ENCODE measurements at regions not wholly inside any gene's neighbourhood (a gene's known extent, or its start where the extent isn't known, plus 50 kb on each side); places are given as distances from the start of the nearest gene placed in this dataset.

- in situ Hi-C loops (cut with MboI; ENCODE audit: low pct_unique_long_range_greater_than_20kb, low sequenced_read_pairs, unreplicated experiment) = no loop called here
- TF ChIP-seq CTCF (IDR thresholded peaks at IDR 0.05; ENCODE audit: extremely low read depth, insufficient read depth, missing control alignments) = no peak
- no peak for DNase-seq (ENCODE audit: low spot score)
Measured at GRCh38 chr4:144356941-144357381, 216.4 kb upstream of the GYPA start.

- TF ChIP-seq CTCF (IDR thresholded peaks at IDR 0.05; ENCODE audit: extremely low read depth, insufficient read depth, missing control alignments) = no peak
- in situ Hi-C loops (cut with MboI; ENCODE audit: low pct_unique_long_range_greater_than_20kb, low sequenced_read_pairs, unreplicated experiment) = no loop called here
- DNase-seq (ENCODE audit: low spot score) = no peak
Measured at GRCh38 chr4:144357975-144358374, 217.5 kb upstream of the GYPA start.

GRCh38 chr4:144360146-144360793 lies 219.8 kb upstream of the GYPA start:
- DNase-seq (ENCODE audit: low spot score) = no peak
- in situ Hi-C loops (cut with MboI; ENCODE audit: low pct_unique_long_range_greater_than_20kb, low sequenced_read_pairs, unreplicated experiment) = no loop called here
- TF ChIP-seq CTCF (IDR thresholded peaks at IDR 0.05; ENCODE audit: extremely low read depth, insufficient read depth, missing control alignments) = no peak

- DNase-seq (ENCODE audit: low spot score) = no peak
- no peak for TF ChIP-seq CTCF (IDR thresholded peaks at IDR 0.05; ENCODE audit: extremely low read depth, insufficient read depth, missing control alignments)
- in situ Hi-C loops (cut with MboI; ENCODE audit: low pct_unique_long_range_greater_than_20kb, low sequenced_read_pairs, unreplicated experiment) = no loop called here
Measured at GRCh38 chr4:144362366-144362765, 221.8 kb upstream of the GYPA start.

- TF ChIP-seq CTCF (IDR thresholded peaks at IDR 0.05; ENCODE audit: extremely low read depth, insufficient read depth, missing control alignments) = no peak
- in situ Hi-C loops (cut with MboI; ENCODE audit: low pct_unique_long_range_greater_than_20kb, low sequenced_read_pairs, unreplicated experiment) = no loop called here
- DNase-seq (ENCODE audit: low spot score) = no peak
Measured at GRCh38 chr4:144363890-144364289, 223.4 kb upstream of the GYPA start.

GRCh38 chr4:144366425-144366824 lies 225.9 kb upstream of the GYPA start:
- no peak for DNase-seq (ENCODE audit: low spot score)
- no peak for TF ChIP-seq CTCF (IDR thresholded peaks at IDR 0.05; ENCODE audit: extremely low read depth, insufficient read depth, missing control alignments)
- in situ Hi-C loops (cut with MboI; ENCODE audit: low pct_unique_long_range_greater_than_20kb, low sequenced_read_pairs, unreplicated experiment) = no loop called here

Data from GM13977 (cell line).